ENCODE measurements at regions not wholly inside any gene's neighbourhood (a gene's known extent, or its start where the extent isn't known, plus 50 kb on each side); places are given as distances from the start of the nearest gene placed in this dataset.
"Not testable (repeated sequence)": the region's sequence is repeated elsewhere in the genome, so short reads cannot be mapped to it uniquely, and the experiment has no call there.

- no peak for DNase-seq
These were observed 74.6 kb downstream of the TRIM42 start for GRCh38 chr3:140752499-140752898.

- no peak for DNase-seq
These were observed 76.2 kb downstream of the TRIM42 start for GRCh38 chr3:140753865-140754754.

GRCh38 chr3:140754936-140755335 lies 77.1 kb downstream of the TRIM42 start:
- no peak for DNase-seq

- no peak for DNase-seq
These were observed 78.6 kb downstream of the TRIM42 start for GRCh38 chr3:140756240-140757016.

- DNase-seq = no peak
These were observed 81.1 kb downstream of the TRIM42 start for GRCh38 chr3:140758791-140759444.

- no peak for DNase-seq
These were observed 82.6 kb downstream of the TRIM42 start for GRCh38 chr3:140760324-140761075.

- no peak for DNase-seq
These were observed 83.3 kb downstream of the TRIM42 start for GRCh38 chr3:140761076-140761639.

- no peak for DNase-seq
These were observed 84.9 kb downstream of the TRIM42 start for GRCh38 chr3:140762746-140763145.

- no peak for DNase-seq
These were observed 85.7 kb downstream of the TRIM42 start for GRCh38 chr3:140763532-140763931.

GRCh38 chr3:140765246-140765645 lies 87.4 kb downstream of the TRIM42 start:
- no peak for DNase-seq

GRCh38 chr3:140766465-140766864 lies 88.6 kb downstream of the TRIM42 start:
- no peak for DNase-seq

GRCh38 chr3:140767566-140767965 lies 89.7 kb downstream of the TRIM42 start:
- DNase-seq = no peak

- no peak for DNase-seq
These were observed 91.1 kb downstream of the TRIM42 start for GRCh38 chr3:140768941-140769340.

GRCh38 chr3:140769951-140770350 lies 92.1 kb downstream of the TRIM42 start:
- DNase-seq = no peak

- DNase-seq = no peak
These were observed 93.3 kb downstream of the TRIM42 start for GRCh38 chr3:140770977-140771667.

GRCh38 chr3:140777631-140778233 lies 99.9 kb downstream of the TRIM42 start:
- DNase-seq = no peak

GRCh38 chr3:140791368-140791767 lies 113.5 kb downstream of the TRIM42 start:
- no peak for DNase-seq

- DNase-seq = no peak
These were observed 116.6 kb downstream of the TRIM42 start for GRCh38 chr3:140794507-140794906.

- DNase-seq = not testable (repeated sequence)
These were observed 125.0 kb downstream of the TRIM42 start for GRCh38 chr3:140802898-140803297.

GRCh38 chr3:140809316-140809715 lies 131.5 kb downstream of the TRIM42 start:
- DNase-seq = no peak

Data from DMS 273 treated with DMSO at 0.1 percent for 48 hours (cell line).